ENCODE measurements at regions not wholly inside any gene's neighbourhood (a gene's known extent, or its start where the extent isn't known, plus 50 kb on each side); places are given as distances from the start of the nearest gene placed in this dataset.
"Not testable (repeated sequence)": the region's sequence is repeated elsewhere in the genome, so short reads cannot be mapped to it uniquely, and the experiment has no call there.

GRCh38 chr20:40946451-40946850 lies 82.2 kb upstream of the TOP1 start:
- no peaks in the 10 kb centered on the region for H3K36me3 ChIP-seq (ENCODE audit: control insufficient read depth, insufficient read depth, low read length)

GRCh38 chr20:40948465-40949267 lies 80.0 kb upstream of the TOP1 start:
- H3K4me3 ChIP-seq (ENCODE audit: low read depth, low read length), result no peak overlapping the region
- H3K27me3 ChIP-seq (ENCODE audit: control insufficient read depth, insufficient read depth, low read length), result no peaks in the 10 kb centered on the region
- H3K9me3 ChIP-seq (ENCODE audit: control insufficient read depth, insufficient read depth, low read length), result no peaks in the 10 kb centered on the region
- H3K9ac ChIP-seq (ENCODE audit: low read depth, low read length), result no peak overlapping the region
- H3K36me3 ChIP-seq (ENCODE audit: control insufficient read depth, insufficient read depth, low read length), result no peaks in the 10 kb centered on the region
- H3K4me1 ChIP-seq (ENCODE audit: control insufficient read depth, insufficient read depth, low read length), result peaks cover 4% of the 10 kb centered on the region

More at GRCh38 chr20:40946451-40946850, 82.2 kb upstream of the TOP1 start:
- Histone ChIP-seq H3K9me3 (ENCODE audit: control insufficient read depth, insufficient read depth, low read length) (no peaks in the 10 kb centered on the region), H3K9ac (ENCODE audit: low read depth, low read length) (no peak overlapping the region), H3K4me3 (ENCODE audit: low read depth, low read length) (no peak overlapping the region), H3K4me1 (ENCODE audit: control insufficient read depth, insufficient read depth, low read length) (peaks cover 4% of the 10 kb centered on the region), H3K27me3 (ENCODE audit: control insufficient read depth, insufficient read depth, low read length) (no peaks in the 10 kb centered on the region)

DNA sequence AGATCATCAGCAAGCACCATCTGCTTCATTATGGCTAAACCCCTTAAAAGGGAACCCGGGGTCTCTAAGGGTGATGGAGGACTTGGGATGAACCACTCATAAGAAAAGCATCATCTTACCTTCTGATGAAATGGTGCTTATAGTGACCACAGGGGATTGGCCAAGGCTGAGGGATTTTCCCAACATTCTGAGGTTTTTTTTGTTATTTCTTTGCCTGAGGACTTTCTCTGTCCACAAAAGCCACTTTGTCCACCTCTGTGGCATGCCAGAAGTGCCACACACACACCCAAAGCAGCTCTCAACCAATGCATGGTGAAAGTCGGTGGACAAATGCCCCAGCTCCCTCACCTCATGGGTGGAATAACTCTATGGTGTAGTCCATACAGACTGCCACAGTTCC lies 79.3 kb upstream of the TOP1 start:
- no peaks in the 10 kb centered on the region for H3K36me3 ChIP-seq (ENCODE audit: control insufficient read depth, insufficient read depth, low read length)
- peaks cover 4% of the 10 kb centered on the region for H3K4me1 ChIP-seq (ENCODE audit: control insufficient read depth, insufficient read depth, low read length)
- no peaks in the 10 kb centered on the region for H3K9me3 ChIP-seq (ENCODE audit: control insufficient read depth, insufficient read depth, low read length)
- no peaks in the 10 kb centered on the region for H3K27me3 ChIP-seq (ENCODE audit: control insufficient read depth, insufficient read depth, low read length)
- no peak overlapping the region for H3K4me3 ChIP-seq (ENCODE audit: low read depth, low read length)
- no peak overlapping the region for H3K9ac ChIP-seq (ENCODE audit: low read depth, low read length)

DNA sequence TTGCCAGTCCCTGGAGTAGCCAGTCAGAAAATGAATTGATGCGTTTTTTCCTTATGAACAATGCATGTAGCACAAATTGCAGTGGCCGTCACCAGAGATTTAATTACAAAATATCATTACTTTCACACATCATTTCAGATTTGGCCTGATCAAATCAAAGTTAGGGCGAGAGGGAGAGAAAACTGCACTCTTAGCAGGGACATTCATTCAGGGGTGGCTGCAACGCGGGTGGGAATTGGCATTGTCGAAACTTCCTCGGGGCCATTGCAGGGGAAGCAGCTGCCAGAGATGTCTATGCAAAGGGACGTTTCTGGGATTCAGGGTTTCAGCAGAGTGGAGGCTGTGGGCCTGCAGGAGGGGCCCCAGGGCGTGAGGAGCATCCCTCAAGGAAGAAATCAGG lies 76.5 kb upstream of the TOP1 start:
- Histone ChIP-seq H3K4me1 (ENCODE audit: control insufficient read depth, insufficient read depth, low read length) (no peaks in the 10 kb centered on the region), H3K36me3 (ENCODE audit: control insufficient read depth, insufficient read depth, low read length) (no peaks in the 10 kb centered on the region), H3K27me3 (ENCODE audit: control insufficient read depth, insufficient read depth, low read length) (no peaks in the 10 kb centered on the region), H3K9me3 (ENCODE audit: control insufficient read depth, insufficient read depth, low read length) (no peaks in the 10 kb centered on the region), H3K9ac (ENCODE audit: low read depth, low read length) (no peak overlapping the region), H3K4me3 (ENCODE audit: low read depth, low read length) (no peak overlapping the region)

GRCh38 chr20:40953416-40953815 lies 75.2 kb upstream of the TOP1 start:
- H3K9ac ChIP-seq (ENCODE audit: low read depth, low read length), result no peak overlapping the region
- no peaks in the 10 kb centered on the region for H3K9me3 ChIP-seq (ENCODE audit: control insufficient read depth, insufficient read depth, low read length)
- no peak overlapping the region for H3K4me3 ChIP-seq (ENCODE audit: low read depth, low read length)
- no peaks in the 10 kb centered on the region for H3K36me3 ChIP-seq (ENCODE audit: control insufficient read depth, insufficient read depth, low read length)
- no peaks in the 10 kb centered on the region for H3K4me1 ChIP-seq (ENCODE audit: control insufficient read depth, insufficient read depth, low read length)
- no peaks in the 10 kb centered on the region for H3K27me3 ChIP-seq (ENCODE audit: control insufficient read depth, insufficient read depth, low read length)

DNA sequence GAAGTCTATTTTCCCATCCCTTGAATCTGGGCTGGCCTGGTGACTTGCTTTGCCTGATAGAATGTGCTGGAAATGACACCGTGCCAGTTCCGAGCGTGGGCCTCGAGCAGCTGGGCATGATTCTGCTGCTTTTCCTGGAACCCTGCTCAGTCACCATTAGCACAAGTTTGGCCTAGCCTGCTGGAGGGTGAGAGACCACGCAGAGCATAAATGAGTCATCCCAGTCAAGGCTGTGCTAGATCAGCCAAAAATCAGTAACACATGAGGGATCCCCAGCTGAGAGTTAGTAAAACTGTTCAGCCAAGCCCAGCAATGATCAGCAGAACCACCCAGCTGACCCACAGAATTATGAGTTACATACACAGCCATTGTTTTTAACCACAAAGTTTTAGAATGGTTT lies 74.8 kb upstream of the TOP1 start:
- no peak overlapping the region for H3K4me3 ChIP-seq (ENCODE audit: low read depth, low read length)
- no peaks in the 10 kb centered on the region for H3K27me3 ChIP-seq (ENCODE audit: control insufficient read depth, insufficient read depth, low read length)
- H3K9me3 ChIP-seq (ENCODE audit: control insufficient read depth, insufficient read depth, low read length), result no peaks in the 10 kb centered on the region
- H3K9ac ChIP-seq (ENCODE audit: low read depth, low read length), result no peak overlapping the region
- H3K4me1 ChIP-seq (ENCODE audit: control insufficient read depth, insufficient read depth, low read length), result no peaks in the 10 kb centered on the region
- no peaks in the 10 kb centered on the region for H3K36me3 ChIP-seq (ENCODE audit: control insufficient read depth, insufficient read depth, low read length)

GRCh38 chr20:40954521-40955165 lies 74.0 kb upstream of the TOP1 start:
- Histone ChIP-seq H3K9me3 (ENCODE audit: control insufficient read depth, insufficient read depth, low read length) (no peaks in the 10 kb centered on the region), H3K36me3 (ENCODE audit: control insufficient read depth, insufficient read depth, low read length) (no peaks in the 10 kb centered on the region), H3K9ac (ENCODE audit: low read depth, low read length) (no peak overlapping the region), H3K4me1 (ENCODE audit: control insufficient read depth, insufficient read depth, low read length) (no peaks in the 10 kb centered on the region), H3K27me3 (ENCODE audit: control insufficient read depth, insufficient read depth, low read length) (no peaks in the 10 kb centered on the region), H3K4me3 (ENCODE audit: low read depth, low read length) (no peak overlapping the region)

GRCh38 chr20:40955326-40955725 lies 73.3 kb upstream of the TOP1 start:
- Histone ChIP-seq H3K9me3 (ENCODE audit: control insufficient read depth, insufficient read depth, low read length) (no peaks in the 10 kb centered on the region), H3K4me1 (ENCODE audit: control insufficient read depth, insufficient read depth, low read length) (no peaks in the 10 kb centered on the region), H3K36me3 (ENCODE audit: control insufficient read depth, insufficient read depth, low read length) (no peaks in the 10 kb centered on the region), H3K27me3 (ENCODE audit: control insufficient read depth, insufficient read depth, low read length) (no peaks in the 10 kb centered on the region), H3K4me3 (ENCODE audit: low read depth, low read length) (no peak overlapping the region), H3K9ac (ENCODE audit: low read depth, low read length) (no peak overlapping the region)

DNA sequence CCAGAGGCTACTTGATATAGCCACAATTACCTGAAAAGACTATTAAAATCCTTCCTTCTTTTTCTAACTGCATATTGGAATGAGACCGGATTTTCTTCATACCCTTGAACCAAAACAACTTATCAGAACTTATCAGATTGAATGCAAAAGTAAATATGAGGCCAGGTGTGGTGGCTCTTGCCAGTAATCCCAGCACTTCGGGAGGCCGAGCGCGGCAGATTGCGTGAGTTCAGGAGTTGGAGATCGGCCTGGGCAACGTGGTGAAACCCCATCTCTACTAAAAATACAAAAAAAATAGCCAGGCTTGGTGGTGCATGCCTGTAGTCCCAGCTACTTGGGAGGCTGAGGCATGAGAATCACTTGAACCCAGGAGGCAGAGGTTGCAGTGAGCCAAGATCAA lies 72.8 kb upstream of the TOP1 start:
- not testable (repeated sequence) for H3K27me3 ChIP-seq (ENCODE audit: control insufficient read depth, insufficient read depth, low read length); H3K9me3 ChIP-seq (ENCODE audit: control insufficient read depth, insufficient read depth, low read length); H3K36me3 ChIP-seq (ENCODE audit: control insufficient read depth, insufficient read depth, low read length); H3K9ac ChIP-seq (ENCODE audit: low read depth, low read length); H3K4me1 ChIP-seq (ENCODE audit: control insufficient read depth, insufficient read depth, low read length); H3K4me3 ChIP-seq (ENCODE audit: low read depth, low read length)

DNA sequence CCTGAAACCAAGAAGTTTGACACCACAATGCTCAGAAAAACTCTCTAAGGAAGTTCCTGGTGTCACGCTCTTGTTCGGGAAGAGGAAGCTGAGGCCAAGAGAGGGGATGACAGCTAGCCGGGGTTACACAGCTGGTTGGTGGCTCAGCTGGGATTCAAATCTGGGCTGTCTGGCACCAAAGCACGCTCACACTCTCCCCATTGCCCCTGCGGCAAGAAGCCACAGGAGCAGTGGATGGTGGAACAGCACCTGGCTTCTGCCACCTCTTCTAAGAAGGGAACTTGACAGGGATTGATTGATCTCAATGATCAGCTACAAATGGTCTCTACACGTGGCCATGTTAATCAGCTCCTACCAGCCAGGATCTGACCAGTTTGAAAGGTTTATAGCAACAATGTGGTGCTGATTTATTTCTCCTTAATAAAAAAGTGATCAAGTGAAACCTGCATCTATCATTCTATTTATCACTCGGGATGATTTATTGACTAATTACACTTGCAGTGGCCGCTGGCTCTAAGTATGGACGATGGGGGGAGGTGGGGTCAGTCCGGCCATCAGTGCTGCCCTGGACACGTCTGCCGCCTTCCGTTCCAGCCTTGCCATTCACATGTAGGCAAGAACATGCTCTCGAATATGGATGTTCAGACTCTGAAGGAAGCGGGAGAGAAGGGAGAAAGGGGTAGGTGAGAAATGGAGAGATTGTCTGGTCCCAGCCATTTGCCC lies 71.9 kb upstream of the TOP1 start:
- no peaks in the 10 kb centered on the region for H3K4me1 ChIP-seq (ENCODE audit: control insufficient read depth, insufficient read depth, low read length)
- no peaks in the 10 kb centered on the region for H3K27me3 ChIP-seq (ENCODE audit: control insufficient read depth, insufficient read depth, low read length)
- H3K36me3 ChIP-seq (ENCODE audit: control insufficient read depth, insufficient read depth, low read length), result no peaks in the 10 kb centered on the region
- H3K9ac ChIP-seq (ENCODE audit: low read depth, low read length), result no peak overlapping the region
- no peak overlapping the region for H3K4me3 ChIP-seq (ENCODE audit: low read depth, low read length)
- H3K9me3 ChIP-seq (ENCODE audit: control insufficient read depth, insufficient read depth, low read length), result no peaks in the 10 kb centered on the region

- H3K9ac ChIP-seq (ENCODE audit: low read depth, low read length), result no peak overlapping the region
- no peak overlapping the region for H3K4me3 ChIP-seq (ENCODE audit: low read depth, low read length)
- H3K4me1 ChIP-seq (ENCODE audit: control insufficient read depth, insufficient read depth, low read length), result no peaks in the 10 kb centered on the region
- no peaks in the 10 kb centered on the region for H3K9me3 ChIP-seq (ENCODE audit: control insufficient read depth, insufficient read depth, low read length)
- H3K36me3 ChIP-seq (ENCODE audit: control insufficient read depth, insufficient read depth, low read length), result no peaks in the 10 kb centered on the region
- H3K27me3 ChIP-seq (ENCODE audit: control insufficient read depth, insufficient read depth, low read length), result no peaks in the 10 kb centered on the region
Observed at GRCh38 chr20:40957265-40957760, 71.3 kb upstream of the TOP1 start.

All from iPS-15b (cell line).